GM21619 (cell line): ENCODE measurements at regions not wholly inside any gene's neighbourhood (a gene's known extent, or its start where the extent isn't known, plus 50 kb on each side); places are given as distances from the start of the nearest gene placed in this dataset.

ENCODE experiments used
- ATAC-seq: cut with Tn5 transposase; IDR thresholded peaks from one replicate; pipeline ENCODE4 v1.9.1; 2021; ENCODE audit not compliant: unreplicated experiment

GRCh38 chr9:118364266-118365106 is 660.3 kb downstream of the TLR4 start:
- ATAC-seq, result no peak

DNA sequence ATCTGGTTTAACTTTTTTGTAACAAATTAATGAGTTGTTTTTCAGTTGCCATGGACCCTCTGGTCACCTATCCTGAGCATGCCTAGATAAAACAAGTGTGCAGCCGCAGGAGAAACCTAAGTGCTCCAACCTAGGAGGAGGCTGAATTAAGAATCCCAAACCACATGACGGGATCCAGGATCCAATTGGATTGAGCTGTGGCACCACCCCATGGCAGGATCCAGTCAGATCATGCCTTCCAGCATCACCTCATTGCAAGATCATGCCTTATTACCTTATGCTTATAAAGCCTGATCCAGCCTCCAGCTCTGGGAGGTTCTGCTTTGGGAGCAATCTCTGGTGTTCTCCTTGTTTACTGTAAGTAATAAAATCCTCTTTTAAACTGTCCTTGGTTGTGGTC is 662.0 kb downstream of the TLR4 start:
- ATAC-seq, result no peak

DNA sequence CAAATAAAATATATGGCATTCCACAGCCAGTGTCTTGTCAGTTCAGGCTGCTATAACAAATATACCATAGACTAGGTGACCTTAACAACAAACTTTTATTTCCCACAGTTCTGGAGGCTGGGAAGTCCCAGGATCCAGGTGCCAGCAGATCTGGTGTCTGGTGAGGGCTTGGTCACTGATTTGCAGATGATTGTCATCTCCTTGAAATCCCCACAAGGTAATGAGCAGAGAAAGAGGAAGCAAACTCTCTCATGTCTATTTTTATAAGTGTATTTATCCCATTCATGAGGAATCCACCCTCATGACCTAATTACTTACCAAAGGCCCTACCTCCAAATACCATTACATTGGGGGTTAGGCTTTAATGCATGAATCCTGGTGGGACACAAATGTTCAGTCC is 663.2 kb downstream of the TLR4 start:
- ATAC-seq, result no peak

DNA sequence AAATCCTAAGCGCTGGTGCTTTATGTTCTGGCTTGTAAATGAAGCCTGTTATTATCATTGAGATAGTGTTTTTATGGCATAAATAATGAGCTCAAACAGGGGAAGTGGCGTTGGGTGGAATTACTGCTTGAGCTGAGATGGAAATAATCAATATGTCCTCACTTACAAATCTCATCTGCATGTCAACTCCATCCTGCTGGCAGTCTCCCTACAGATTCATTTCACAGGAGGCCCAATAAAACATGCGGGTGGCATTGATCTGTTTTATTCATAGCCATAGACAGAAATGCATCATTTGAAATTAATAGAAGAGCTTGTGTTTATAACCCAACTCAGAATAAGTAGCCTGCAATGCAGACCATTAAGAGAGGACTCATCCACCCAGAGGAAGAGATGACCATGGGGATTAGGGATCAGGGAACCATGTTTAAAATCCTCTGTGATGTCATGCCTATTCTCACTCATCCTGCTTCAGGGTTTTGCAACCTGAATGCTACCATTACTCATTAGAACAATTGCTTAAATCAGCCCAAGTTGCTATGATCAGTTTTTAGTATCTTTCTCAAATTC is 680.4 kb downstream of the TLR4 start:
- no peak for ATAC-seq

DNA sequence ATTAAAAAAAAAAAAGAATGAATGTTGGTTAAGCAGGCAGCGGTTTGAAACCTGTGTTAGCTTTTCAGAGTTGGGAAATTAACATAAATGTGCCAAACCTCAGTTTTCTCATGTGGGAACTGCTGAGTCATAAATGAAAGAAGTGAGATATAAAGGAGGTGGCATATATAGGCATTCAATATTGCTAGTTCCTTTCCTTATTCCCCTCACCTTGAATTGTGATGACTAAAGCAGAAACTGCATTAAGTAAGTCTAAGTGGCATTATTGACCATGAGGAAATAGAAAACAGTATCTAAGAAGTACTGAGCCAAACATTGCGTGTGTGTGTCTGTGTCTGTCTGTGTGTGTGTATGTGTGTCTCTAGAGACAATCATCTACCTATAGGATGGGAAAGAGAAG is 691.2 kb downstream of the TLR4 start:
- peak; percentile 79 for ATAC-seq

DNA sequence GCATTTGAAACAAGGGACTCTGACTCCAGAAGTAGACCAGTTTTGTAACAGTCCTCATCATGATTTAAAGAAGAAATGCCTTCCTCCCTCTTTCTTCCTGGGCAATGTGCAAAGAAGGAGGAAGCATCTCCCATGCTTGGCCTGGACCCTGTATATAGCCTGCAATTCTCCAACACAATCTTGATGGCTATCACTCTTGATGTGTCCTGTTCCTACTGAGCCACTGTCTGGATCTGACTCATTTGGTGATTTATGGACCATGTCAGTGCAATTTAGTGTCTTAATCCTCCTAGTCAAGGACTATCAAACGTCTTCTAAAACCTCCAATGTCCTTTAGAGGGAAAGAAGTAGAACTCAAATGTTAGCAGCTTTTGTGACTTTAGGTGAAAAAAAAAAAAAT is 697.3 kb downstream of the TLR4 start:
- ATAC-seq, result no peak

GRCh38 chr9:118414676-118415075 is 710.5 kb downstream of the TLR4 start:
- no peak for ATAC-seq

DNA sequence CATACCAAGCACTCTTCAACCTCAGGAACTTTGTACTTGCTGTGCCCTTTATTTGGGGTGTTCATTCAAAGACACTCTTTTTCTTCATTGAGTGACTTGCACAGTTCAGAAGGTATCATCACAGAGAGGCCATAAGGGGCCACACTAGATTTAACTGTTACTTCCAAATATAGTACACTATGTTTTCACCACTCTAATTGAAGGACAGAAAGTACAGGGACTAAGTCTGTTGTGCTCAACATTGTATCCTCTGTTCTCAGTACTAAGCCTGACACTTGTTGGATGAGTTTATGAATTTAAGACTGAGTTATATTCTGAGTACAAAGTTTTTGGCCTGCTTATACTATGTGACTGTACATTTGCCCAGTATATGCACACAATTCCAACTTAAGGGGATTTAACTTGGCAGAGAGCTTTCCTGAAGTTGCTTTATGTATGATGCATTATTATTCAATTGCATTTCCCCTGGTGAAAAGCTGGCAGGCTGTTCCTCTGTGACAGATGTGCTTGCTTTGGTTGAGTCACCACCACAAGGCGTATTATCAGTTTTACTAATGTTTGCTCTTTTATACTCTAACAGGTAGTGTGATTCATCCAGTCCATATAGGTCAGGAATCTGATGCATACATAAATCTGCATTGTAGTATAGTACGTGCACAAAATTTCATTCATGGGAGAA is 714.8 kb downstream of the TLR4 start:
- ATAC-seq, result no peak

DNA sequence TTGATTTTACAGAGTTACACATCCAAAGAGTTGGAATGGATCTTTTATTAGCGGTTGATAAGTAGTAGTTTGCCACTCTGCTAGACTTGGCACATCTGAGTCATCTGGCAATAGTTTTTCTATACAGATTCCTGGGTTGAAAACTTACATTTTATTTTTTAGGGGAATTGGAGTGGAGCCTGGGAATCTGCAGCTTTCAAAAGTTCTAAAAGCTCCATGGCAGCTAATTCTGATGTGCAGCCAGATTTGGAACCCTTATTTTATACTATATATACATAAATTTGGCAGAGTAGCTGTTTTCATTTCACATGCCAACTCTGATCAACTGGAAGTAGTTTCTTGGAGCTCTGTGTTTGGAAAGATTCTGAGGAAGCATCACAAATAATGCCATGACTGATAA is 715.5 kb downstream of the TLR4 start:
- no peak for ATAC-seq

- no peak for ATAC-seq
Measured at GRCh38 chr9:118422508-118422907, 718.3 kb downstream of the TLR4 start.

GRCh38 chr9:118423021-118423420 is 718.8 kb downstream of the TLR4 start:
- no peak for ATAC-seq

GRCh38 chr9:118423721-118424120 is 719.5 kb downstream of the TLR4 start:
- ATAC-seq, result no peak

GRCh38 chr9:118426772-118427171 is 722.6 kb downstream of the TLR4 start:
- no peak for ATAC-seq

- no peak for ATAC-seq
Measured at GRCh38 chr9:118438810-118439209, 734.6 kb downstream of the TLR4 start.

DNA sequence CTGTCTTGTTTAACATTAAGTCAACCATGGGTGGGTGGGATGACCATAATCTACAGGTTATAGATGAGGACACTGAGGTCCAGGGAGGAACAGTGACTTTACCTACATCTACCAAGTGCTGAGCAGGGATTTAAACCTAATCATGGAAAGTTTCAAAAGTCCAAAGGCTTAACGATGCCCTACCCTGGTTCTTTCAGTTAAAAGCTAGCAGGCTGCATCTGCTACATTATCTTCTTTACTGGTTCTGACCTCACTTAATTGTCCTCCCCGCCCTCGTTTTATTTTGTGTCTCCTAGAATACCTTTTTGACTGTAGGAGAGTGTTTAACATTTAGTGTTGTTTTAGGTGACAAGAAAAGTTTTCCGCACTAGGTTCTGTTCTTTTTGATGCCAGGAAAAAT is 735.2 kb downstream of the TLR4 start:
- ATAC-seq, result no peak

GRCh38 chr9:118444403-118444802 is 740.2 kb downstream of the TLR4 start:
- ATAC-seq, result no peak

DNA sequence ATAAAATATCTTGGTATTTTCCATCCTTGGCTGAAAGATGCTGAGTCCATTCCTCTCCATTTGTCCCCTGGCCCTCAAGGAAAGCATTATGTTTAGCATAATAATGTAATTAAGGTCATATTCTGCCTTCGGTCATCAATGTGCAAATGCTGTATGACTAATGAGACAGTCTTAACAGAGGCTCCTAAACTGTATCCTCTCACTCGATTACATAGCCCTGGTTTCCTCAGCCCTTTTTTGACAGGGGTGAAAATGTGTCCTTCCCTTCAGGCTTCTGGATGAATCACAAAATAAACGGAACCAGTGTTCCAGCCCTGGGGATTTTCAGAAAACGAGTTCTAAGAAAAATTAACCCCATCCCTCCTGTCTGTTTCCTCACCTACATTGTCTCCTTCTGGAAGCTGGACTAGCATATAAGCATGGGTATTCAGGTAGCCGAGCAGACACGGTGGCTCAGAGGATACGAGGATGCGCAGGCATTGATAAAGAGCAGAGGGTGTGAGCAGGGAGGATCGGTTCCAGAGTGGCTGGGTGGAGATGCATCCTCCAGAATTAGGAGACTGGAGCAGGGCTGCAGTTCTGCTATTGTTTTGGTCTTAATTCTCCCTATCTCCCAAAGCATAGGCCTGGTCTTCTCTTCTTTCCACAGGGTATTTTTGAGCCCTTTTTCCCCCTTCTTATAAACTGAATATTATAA is 742.9 kb downstream of the TLR4 start:
- no peak for ATAC-seq

DNA sequence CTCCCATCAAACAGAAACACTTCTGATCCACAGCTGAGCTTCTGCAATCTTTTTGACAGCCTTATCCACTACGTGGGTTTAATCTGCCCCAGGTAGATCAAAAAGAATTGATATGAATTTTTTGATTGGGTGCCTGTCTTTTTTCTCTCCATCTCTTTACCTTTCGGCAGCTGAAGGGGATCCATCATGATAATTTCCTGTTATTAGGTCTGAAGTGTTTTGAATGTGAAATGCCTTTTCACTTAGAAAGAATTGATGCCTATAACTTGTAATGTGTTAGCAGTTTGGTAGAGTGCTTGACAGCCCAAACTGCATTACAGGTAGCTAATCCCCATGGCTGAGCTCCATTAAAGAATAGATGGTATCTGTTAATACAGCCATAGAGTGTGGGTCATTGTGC is 745.4 kb downstream of the TLR4 start:
- ATAC-seq, result no peak

DNA sequence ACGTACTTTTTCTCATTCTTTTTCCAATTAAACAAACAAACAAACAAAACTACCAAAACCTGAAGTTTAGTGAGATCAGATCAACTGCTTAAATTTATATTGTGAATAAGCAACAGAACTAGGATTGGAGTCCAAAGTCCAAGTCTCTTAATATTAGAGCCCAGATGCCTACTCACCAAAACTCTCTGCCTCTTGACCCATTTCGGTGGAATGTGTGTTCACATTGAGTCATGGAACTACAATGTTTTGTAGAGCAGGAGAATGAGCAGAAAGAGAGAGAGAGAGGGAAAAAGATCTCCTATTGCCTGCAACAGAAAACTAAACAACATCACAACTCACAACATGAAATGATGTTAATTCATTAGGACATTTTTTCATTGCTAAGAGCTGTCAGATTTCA is 751.1 kb downstream of the TLR4 start:
- ATAC-seq, result no peak

- no peak for ATAC-seq
Measured at GRCh38 chr9:118455788-118456187, 751.6 kb downstream of the TLR4 start.

- no peak for ATAC-seq
Measured at GRCh38 chr9:118457171-118458000, 753.2 kb downstream of the TLR4 start.
